GM18502 (cell line): ENCODE measurements at regions not wholly inside any gene's neighbourhood (a gene's known extent, or its start where the extent isn't known, plus 50 kb on each side); places are given as distances from the start of the nearest gene placed in this dataset.

Source experiments
- ATAC-seq: cut with Tn5 transposase; IDR thresholded peaks from one replicate; pipeline ENCODE4 v1.9.1; 2021; ENCODE audit warnings: mild to moderate bottlenecking; ENCODE audit not compliant: unreplicated experiment, poor library complexity

GRCh38 chr13:109870274-109870673 lies 83.9 kb upstream of the IRS2 start:
- no peak for ATAC-seq

GRCh38 chr13:109869312-109870237 lies 83.2 kb upstream of the IRS2 start:
- peak; percentile 85 for ATAC-seq

GRCh38 chr13:109868578-109869311 lies 82.4 kb upstream of the IRS2 start:
- ATAC-seq: no peak

- ATAC-seq: no peak
Observed at GRCh38 chr13:109867766-109868165, 81.4 kb upstream of the IRS2 start.

GRCh38 chr13:109862627-109863026 lies 76.2 kb upstream of the IRS2 start:
- ATAC-seq: no peak

- no peak for ATAC-seq
Observed at GRCh38 chr13:109859898-109860297, 73.5 kb upstream of the IRS2 start.

GRCh38 chr13:109859216-109859835 lies 72.9 kb upstream of the IRS2 start:
- ATAC-seq: no peak

- ATAC-seq: no peak
Observed at GRCh38 chr13:109858319-109858718, 71.9 kb upstream of the IRS2 start.

- ATAC-seq: no peak
Observed at GRCh38 chr13:109857803-109858202, 71.4 kb upstream of the IRS2 start.

- no peak for ATAC-seq
Observed at GRCh38 chr13:109857325-109857724, 70.9 kb upstream of the IRS2 start.

- no peak for ATAC-seq
Observed at GRCh38 chr13:109856350-109856749, 70.0 kb upstream of the IRS2 start.

- no peak for ATAC-seq
Observed at GRCh38 chr13:109853153-109853552, 66.8 kb upstream of the IRS2 start.

GRCh38 chr13:109846185-109846584 lies 59.8 kb upstream of the IRS2 start:
- no peak for ATAC-seq

GRCh38 chr13:109844396-109844795 lies 58.0 kb upstream of the IRS2 start:
- no peak for ATAC-seq

GRCh38 chr13:109843695-109844094 lies 57.3 kb upstream of the IRS2 start:
- ATAC-seq: no peak

GRCh38 chr13:109842212-109842920 lies 56.0 kb upstream of the IRS2 start:
- ATAC-seq: no peak

GRCh38 chr13:109840893-109841287 lies 54.5 kb upstream of the IRS2 start:
- ATAC-seq: no peak

- ATAC-seq: no peak
Observed at GRCh38 chr13:109840201-109840892, 54.0 kb upstream of the IRS2 start.

GRCh38 chr13:109836629-109837607 lies 50.5 kb upstream of the IRS2 start:
- ATAC-seq: no peak
